PC-9 (cell line): ENCODE measurements at regions not wholly inside any gene's neighbourhood (a gene's known extent, or its start where the extent isn't known, plus 50 kb on each side); places are given as distances from the start of the nearest gene placed in this dataset.

Experiments
- BruUV-seq: library from RNA; stranded (reverse); fragments of 400-500 nt; replicated peaks from 2 replicates; lab custom pipeline; 2021; lab: Mats Ljungman, UMichigan
- CTCF ChIA-PET: fragments of 300-600 bp; sonication (Branson Sonifier 250); formaldehyde crosslinking; loops from one replicate; lab custom pipeline; 2022; ENCODE audit warnings: antibody characterized with exemption; lab: Charles Lee
- POLR2A ChIA-PET: fragments of 300-600 bp; sonication (Branson Sonifier 250); formaldehyde crosslinking; loops from one replicate; lab custom pipeline; 2022; ENCODE audit warnings: antibody characterized with exemption; ENCODE audit not compliant: unreplicated experiment; lab: Charles Lee
- DNase-seq, 2 experiments: peaks; one replicate each; pipeline versions ENCODE4 v3.0.0 to v3.0.0-alpha.2; 2015 to 2022; ENCODE audit warnings: mixed read lengths in 1 of 2
- H2AFZ ChIP-seq: fragments of 200-600 bp; sonication (generic); 2 replicates; pipeline ENCODE4 v1.8.1; 2017; ENCODE audit warnings: antibody characterized with exemption
- H3F3A ChIP-seq: fragments of 200-600 bp; sonication (generic); 2 replicates; pipeline ENCODE4 v1.8.1; 2017; ENCODE audit warnings: antibody characterized with exemption, mild to moderate bottlenecking, low read depth; ENCODE audit not compliant: insufficient read depth
- H3K27ac ChIP-seq: fragments of 200-600 bp; sonication (generic); 2 replicates; pipeline ENCODE4 v1.6.1; 2016; ENCODE audit warnings: mixed run types
- H3K27me3 ChIP-seq: fragments of 200-600 bp; sonication (generic); 2 replicates; pipeline ENCODE4 v1.6.1; 2016; ENCODE audit warnings: low read depth, mixed run types; ENCODE audit not compliant: insufficient read depth
- H3K36me3 ChIP-seq: fragments of 200-600 bp; sonication (generic); 2 replicates; pipeline ENCODE4 v1.6.1; 2016; ENCODE audit warnings: low read depth, mixed run types
- H3K4me1 ChIP-seq: fragments of 200-600 bp; sonication (generic); replicated peaks from 2 replicates; pipeline ENCODE4 v1.6.1; 2016; ENCODE audit warnings: mixed run types; ENCODE audit not compliant: insufficient read depth
- H3K4me2 ChIP-seq: fragments of 200-600 bp; sonication (generic); 2 replicates; pipeline ENCODE4 v1.6.1; 2017; ENCODE audit warnings: mixed run types
- H3K4me3 ChIP-seq: fragments of 200-600 bp; sonication (generic); 2 replicates; pipeline ENCODE4 v1.6.1; 2016; ENCODE audit warnings: mixed run types
- H3K79me2 ChIP-seq: fragments of 200-600 bp; sonication (generic); 2 replicates; pipeline ENCODE4 v1.6.1; 2017; ENCODE audit warnings: low read depth, mixed run types
- H3K9me2 ChIP-seq: fragments of 200-600 bp; sonication (generic); 2 replicates; pipeline ENCODE4 v1.8.1; 2017; ENCODE audit warnings: mild to moderate bottlenecking; ENCODE audit not compliant: insufficient read depth
- H3K9me3 ChIP-seq: fragments of 200-600 bp; sonication (generic); 2 replicates; pipeline ENCODE4 v1.8.1; 2016; ENCODE audit warnings: low read depth; ENCODE audit not compliant: insufficient read depth
- H4K20me1 ChIP-seq: fragments of 200-600 bp; sonication (generic); 2 replicates; pipeline ENCODE4 v1.8.1; 2017; ENCODE audit not compliant: insufficient read depth
- EZH2 ChIP-seq: fragments of 200-600 bp; sonication (generic); IDR thresholded peaks from 2 replicates; pipeline ENCODE4 v1.8.0; 2017; ENCODE audit warnings: antibody characterized with exemption, low read depth
- intact Hi-C: fragments of 100-400 bp; cut with micrococcal nuclease; formaldehyde crosslinking; loops from one replicate; pipeline ENCODE4 v1.10.0; 2022; ENCODE audit not compliant: unreplicated experiment
- TF ChIP-seq, protein P1 (sequence below): fragments of 200-600 bp; sonication (generic); conservative IDR thresholded peaks from 2 replicates; pipeline ENCODE4 v1.6.1; 2017; ENCODE audit warnings: mixed run types, antibody characterized with exemption, mild to moderate bottlenecking, moderate library complexity

DNA sequence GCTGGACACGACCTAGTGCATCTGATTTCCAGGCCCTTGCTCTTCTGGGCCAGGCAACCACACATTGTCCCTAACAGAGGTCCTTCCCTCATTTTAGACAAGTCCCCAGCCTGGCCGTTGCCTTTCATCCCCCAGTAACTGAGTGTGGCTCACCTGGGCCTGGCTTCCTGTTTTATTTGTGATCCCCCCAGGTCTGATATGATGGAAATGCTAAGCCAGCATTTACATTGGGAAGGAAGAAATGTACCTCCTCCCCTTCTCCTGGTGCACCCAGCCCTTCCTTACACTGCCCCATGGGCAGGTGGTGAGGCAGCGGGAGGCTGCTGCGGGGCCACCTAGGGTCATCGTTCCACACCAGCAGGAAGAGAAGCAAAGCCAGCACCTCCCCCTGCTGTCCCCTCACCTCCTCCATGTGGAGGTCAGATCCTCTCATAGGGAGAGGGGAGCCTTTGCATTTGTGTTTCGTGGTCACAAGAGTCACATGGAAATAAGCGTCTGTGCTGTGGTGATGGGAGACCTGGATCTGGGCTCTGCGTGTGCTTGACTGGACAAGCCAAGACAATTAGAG lies 108.8 kb downstream of the GLRX3 start:
- no peaks in the 10 kb centered on the region for H3K9me2 ChIP-seq

DNA sequence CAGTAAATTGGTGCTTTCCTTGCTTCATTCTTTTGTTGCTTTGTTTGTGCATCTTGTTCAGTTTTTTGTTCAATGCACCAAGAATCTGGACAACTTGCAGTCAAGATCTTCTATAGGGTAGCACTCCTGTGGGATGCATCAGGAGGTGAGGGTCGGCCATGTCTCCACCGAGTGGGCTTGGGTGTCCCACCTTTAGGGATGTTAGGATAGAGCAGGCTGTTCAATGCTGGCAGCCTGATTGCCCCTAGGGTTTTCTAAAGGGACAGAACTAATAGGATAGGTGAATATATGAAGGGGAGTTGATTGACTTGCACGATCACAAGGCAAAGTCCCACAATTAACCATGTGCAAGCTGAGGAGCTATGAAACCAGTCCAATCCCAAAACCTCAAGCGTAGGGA lies 109.9 kb downstream of the GLRX3 start:
- Histone ChIP-seq H3K9me3 (no peaks in the 10 kb centered on the region), H2AFZ (no peak overlapping the region), H3K79me2 (no peaks in the 10 kb centered on the region), H3K9me2 (no peaks in the 10 kb centered on the region), H3K4me3 (no peak overlapping the region), H3K27ac (no peak overlapping the region), H3K4me2 (no peak overlapping the region), H3K36me3 (no peaks in the 10 kb centered on the region), H3K4me1 (no peaks in the 10 kb centered on the region), H4K20me1 (no peaks in the 10 kb centered on the region), H3K27me3 (no peaks in the 10 kb centered on the region), H3F3A (no peaks in the 10 kb centered on the region)
- ChIA-PET CTCF (no interaction called here), POLR2A (no interaction called here)
- intact Hi-C loops: no loop called here
- DNase-seq: no peak
- TF ChIP-seq, protein P1, sequence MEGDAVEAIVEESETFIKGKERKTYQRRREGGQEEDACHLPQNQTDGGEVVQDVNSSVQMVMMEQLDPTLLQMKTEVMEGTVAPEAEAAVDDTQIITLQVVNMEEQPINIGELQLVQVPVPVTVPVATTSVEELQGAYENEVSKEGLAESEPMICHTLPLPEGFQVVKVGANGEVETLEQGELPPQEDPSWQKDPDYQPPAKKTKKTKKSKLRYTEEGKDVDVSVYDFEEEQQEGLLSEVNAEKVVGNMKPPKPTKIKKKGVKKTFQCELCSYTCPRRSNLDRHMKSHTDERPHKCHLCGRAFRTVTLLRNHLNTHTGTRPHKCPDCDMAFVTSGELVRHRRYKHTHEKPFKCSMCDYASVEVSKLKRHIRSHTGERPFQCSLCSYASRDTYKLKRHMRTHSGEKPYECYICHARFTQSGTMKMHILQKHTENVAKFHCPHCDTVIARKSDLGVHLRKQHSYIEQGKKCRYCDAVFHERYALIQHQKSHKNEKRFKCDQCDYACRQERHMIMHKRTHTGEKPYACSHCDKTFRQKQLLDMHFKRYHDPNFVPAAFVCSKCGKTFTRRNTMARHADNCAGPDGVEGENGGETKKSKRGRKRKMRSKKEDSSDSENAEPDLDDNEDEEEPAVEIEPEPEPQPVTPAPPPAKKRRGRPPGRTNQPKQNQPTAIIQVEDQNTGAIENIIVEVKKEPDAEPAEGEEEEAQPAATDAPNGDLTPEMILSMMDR: no peak
- no peak for TF ChIP-seq EZH2
- BruUV-seq: no TSS peak

More for the DNA sequence above, 108.8 kb downstream of the GLRX3 start:
- no peaks in the 10 kb centered on the region for H4K20me1 ChIP-seq
- no peak for DNase-seq
- BruUV-seq: no TSS peak
- no peaks in the 10 kb centered on the region for H3K9me3 ChIP-seq
- no peaks in the 10 kb centered on the region for H3K36me3 ChIP-seq
- ChIA-PET POLR2A (no interaction called here), CTCF (no interaction called here)
- no peaks in the 10 kb centered on the region for H3K79me2 ChIP-seq
- H3K4me3 ChIP-seq: no peak overlapping the region
- no peaks in the 10 kb centered on the region for H3K4me1 ChIP-seq
- no peak overlapping the region for H3K4me2 ChIP-seq
- no peak overlapping the region for H3K27ac ChIP-seq
- TF ChIP-seq, protein P1: no peak
- TF ChIP-seq EZH2: no peak
- intact Hi-C loops: no loop called here
- no peak overlapping the region for H2AFZ ChIP-seq
- H3F3A ChIP-seq: no peaks in the 10 kb centered on the region
- H3K27me3 ChIP-seq: no peaks in the 10 kb centered on the region

DNA sequence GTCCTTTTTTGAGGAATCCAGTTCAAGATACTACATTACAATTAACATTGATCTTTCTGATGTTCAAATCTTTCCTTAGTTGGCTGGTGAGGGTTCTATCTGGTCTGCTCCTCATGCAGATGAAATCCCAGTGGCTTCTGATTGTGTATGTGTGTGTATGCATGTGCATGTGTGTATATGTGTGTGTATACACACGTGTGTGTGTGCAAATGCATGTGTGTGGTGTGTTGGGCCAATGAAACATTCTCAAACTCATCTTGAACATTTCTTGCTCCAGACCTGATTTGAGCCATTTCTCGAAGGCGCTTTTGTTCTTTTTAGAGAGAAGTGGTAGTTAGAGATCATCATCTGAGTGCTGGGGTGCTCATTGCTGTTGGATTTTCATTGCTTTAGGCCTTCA lies 113.9 kb downstream of the GLRX3 start:
- Histone ChIP-seq H3F3A (no peaks in the 10 kb centered on the region), H3K4me2 (no peak overlapping the region), H3K36me3 (no peaks in the 10 kb centered on the region), H3K9me2 (no peaks in the 10 kb centered on the region), H3K9me3 (no peaks in the 10 kb centered on the region), H2AFZ (no peak overlapping the region), H3K27ac (no peak overlapping the region), H3K4me3 (no peak overlapping the region), H3K4me1 (no peaks in the 10 kb centered on the region), H3K79me2 (no peaks in the 10 kb centered on the region), H4K20me1 (no peaks in the 10 kb centered on the region), H3K27me3 (no peaks in the 10 kb centered on the region)
- POLR2A ChIA-PET: no interaction called here
- intact Hi-C loops: no loop called here
- no TSS peak for BruUV-seq
- no peak for DNase-seq
- CTCF ChIA-PET: no interaction called here
- TF ChIP-seq EZH2: no peak
- TF ChIP-seq, protein P1: no peak
